ENCODE measurements at regions not wholly inside any gene's neighbourhood (a gene's known extent, or its start where the extent isn't known, plus 50 kb on each side); places are given as distances from the start of the nearest gene placed in this dataset.

DNA sequence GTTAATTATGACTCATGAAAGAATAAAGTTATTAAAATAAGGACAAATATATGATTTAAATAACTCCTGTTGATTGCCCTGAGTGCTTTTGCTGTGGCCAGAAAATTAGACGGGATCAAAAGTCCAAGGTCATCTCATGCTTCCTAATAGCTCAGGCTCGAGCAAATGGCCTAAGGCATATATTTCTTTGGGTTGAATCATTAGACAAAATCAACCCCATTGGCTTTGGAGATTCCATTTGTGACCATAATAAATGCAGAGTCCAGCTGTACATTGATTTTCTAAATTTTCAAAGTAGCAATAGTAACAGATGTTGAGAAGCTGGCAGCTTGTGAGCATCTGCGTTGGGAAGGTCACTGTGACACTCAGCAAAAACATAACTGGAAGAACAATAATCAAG is 464.5 kb upstream of the TGFBR2 start:
- Histone ChIP-seq H3K27me3 (ENCODE audit: control insufficient read depth, insufficient read depth, low read length) (no peaks in the 10 kb centered on the region), H3K4me3 (ENCODE audit: low read depth, low read length) (no peak overlapping the region), H3K36me3 (ENCODE audit: control insufficient read depth, insufficient read depth, low read length) (no peaks in the 10 kb centered on the region)
- ChIA-PET POLR2A (no interaction called here), CTCF (interaction anchor here (1.0 to 2.6 kb wide), 3 partner anchors 10 to 57 kb away, joined by 3 to 8 read pairs (median 4); no protein-coding TSS in a partner anchor)
- TF ChIP-seq, protein P1, sequence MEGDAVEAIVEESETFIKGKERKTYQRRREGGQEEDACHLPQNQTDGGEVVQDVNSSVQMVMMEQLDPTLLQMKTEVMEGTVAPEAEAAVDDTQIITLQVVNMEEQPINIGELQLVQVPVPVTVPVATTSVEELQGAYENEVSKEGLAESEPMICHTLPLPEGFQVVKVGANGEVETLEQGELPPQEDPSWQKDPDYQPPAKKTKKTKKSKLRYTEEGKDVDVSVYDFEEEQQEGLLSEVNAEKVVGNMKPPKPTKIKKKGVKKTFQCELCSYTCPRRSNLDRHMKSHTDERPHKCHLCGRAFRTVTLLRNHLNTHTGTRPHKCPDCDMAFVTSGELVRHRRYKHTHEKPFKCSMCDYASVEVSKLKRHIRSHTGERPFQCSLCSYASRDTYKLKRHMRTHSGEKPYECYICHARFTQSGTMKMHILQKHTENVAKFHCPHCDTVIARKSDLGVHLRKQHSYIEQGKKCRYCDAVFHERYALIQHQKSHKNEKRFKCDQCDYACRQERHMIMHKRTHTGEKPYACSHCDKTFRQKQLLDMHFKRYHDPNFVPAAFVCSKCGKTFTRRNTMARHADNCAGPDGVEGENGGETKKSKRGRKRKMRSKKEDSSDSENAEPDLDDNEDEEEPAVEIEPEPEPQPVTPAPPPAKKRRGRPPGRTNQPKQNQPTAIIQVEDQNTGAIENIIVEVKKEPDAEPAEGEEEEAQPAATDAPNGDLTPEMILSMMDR (IDR thresholded peaks at IDR 0.05; ENCODE audit: insufficient read depth, low read depth, low read length): no peak
- no peak for DNase-seq (ENCODE audit: low read depth)

- no peaks in the 10 kb centered on the region for H3K27me3 ChIP-seq (ENCODE audit: control insufficient read depth, insufficient read depth, low read length)
- POLR2A ChIA-PET: no interaction called here
- H3K36me3 ChIP-seq (ENCODE audit: control insufficient read depth, insufficient read depth, low read length): no peaks in the 10 kb centered on the region
- TF ChIP-seq, protein P1 (IDR thresholded peaks at IDR 0.05; ENCODE audit: insufficient read depth, low read depth, low read length): no peak
- CTCF ChIA-PET: interaction anchor here (2.6 kb wide), 1 partner anchor 9 kb away, joined by 8 read pairs; no protein-coding TSS in a partner anchor
- no peak overlapping the region for H3K4me3 ChIP-seq (ENCODE audit: low read depth, low read length)
- DNase-seq (ENCODE audit: low read depth): no peak
These were observed 463.5 kb upstream of the TGFBR2 start for GRCh38 chr3:30142946-30143345.

- no peaks in the 10 kb centered on the region for H3K27me3 ChIP-seq (ENCODE audit: control insufficient read depth, insufficient read depth, low read length)
- TF ChIP-seq, protein P1 (IDR thresholded peaks at IDR 0.05; ENCODE audit: insufficient read depth, low read depth, low read length): no peak
- DNase-seq (ENCODE audit: low read depth): no peak
- no peaks in the 10 kb centered on the region for H3K36me3 ChIP-seq (ENCODE audit: control insufficient read depth, insufficient read depth, low read length)
- H3K4me3 ChIP-seq (ENCODE audit: low read depth, low read length): no peak overlapping the region
- CTCF ChIA-PET: interaction anchor here (1.6 kb wide), 1 partner anchor 15 kb away, joined by 5 read pairs; no protein-coding TSS in a partner anchor
- POLR2A ChIA-PET: no interaction called here
These were observed 461.1 kb upstream of the TGFBR2 start for GRCh38 chr3:30145281-30145680.

- no peak overlapping the region for H3K4me3 ChIP-seq (ENCODE audit: low read depth, low read length)
- ChIA-PET CTCF (no interaction called here), POLR2A (no interaction called here)
- no peak for DNase-seq (ENCODE audit: low read depth)
- H3K27me3 ChIP-seq (ENCODE audit: control insufficient read depth, insufficient read depth, low read length): no peaks in the 10 kb centered on the region
- TF ChIP-seq, protein P1 (IDR thresholded peaks at IDR 0.05; ENCODE audit: insufficient read depth, low read depth, low read length): no peak
- H3K36me3 ChIP-seq (ENCODE audit: control insufficient read depth, insufficient read depth, low read length): no peaks in the 10 kb centered on the region
These were observed 459.4 kb upstream of the TGFBR2 start for GRCh38 chr3:30146978-30147377.

DNA sequence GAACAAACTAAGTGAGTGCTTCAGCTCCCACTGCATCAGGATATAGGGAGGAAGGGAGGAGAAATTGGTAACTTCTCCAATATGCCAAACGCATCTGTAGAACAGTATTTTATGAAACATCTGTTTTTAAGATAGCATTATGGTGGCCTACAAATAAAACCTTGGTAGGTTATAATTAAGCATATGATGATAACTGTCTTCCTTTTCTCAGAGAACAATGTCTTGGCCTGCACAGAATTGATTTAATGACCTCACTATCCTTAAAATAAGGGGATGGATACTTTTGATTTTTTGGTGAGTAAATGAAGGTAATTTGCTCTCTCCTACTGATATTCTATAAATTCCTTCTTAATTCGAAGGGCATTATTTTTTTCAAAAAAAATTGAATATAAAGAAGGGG is 451.5 kb upstream of the TGFBR2 start:
- ChIA-PET CTCF (no interaction called here), POLR2A (no interaction called here)
- TF ChIP-seq, protein P1 (IDR thresholded peaks at IDR 0.05; ENCODE audit: insufficient read depth, low read depth, low read length): no peak
- no peak for DNase-seq (ENCODE audit: low read depth)
- Histone ChIP-seq H3K27me3 (ENCODE audit: control insufficient read depth, insufficient read depth, low read length) (no peaks in the 10 kb centered on the region), H3K36me3 (ENCODE audit: control insufficient read depth, insufficient read depth, low read length) (no peaks in the 10 kb centered on the region), H3K4me3 (ENCODE audit: low read depth, low read length) (no peak overlapping the region)
